ENCODE measurements at regions not wholly inside any gene's neighbourhood (a gene's known extent, or its start where the extent isn't known, plus 50 kb on each side); places are given as distances from the start of the nearest gene placed in this dataset.
A peak's percentile ranks its signal among the peaks of the same experiment; 100 is the strongest.

DNA sequence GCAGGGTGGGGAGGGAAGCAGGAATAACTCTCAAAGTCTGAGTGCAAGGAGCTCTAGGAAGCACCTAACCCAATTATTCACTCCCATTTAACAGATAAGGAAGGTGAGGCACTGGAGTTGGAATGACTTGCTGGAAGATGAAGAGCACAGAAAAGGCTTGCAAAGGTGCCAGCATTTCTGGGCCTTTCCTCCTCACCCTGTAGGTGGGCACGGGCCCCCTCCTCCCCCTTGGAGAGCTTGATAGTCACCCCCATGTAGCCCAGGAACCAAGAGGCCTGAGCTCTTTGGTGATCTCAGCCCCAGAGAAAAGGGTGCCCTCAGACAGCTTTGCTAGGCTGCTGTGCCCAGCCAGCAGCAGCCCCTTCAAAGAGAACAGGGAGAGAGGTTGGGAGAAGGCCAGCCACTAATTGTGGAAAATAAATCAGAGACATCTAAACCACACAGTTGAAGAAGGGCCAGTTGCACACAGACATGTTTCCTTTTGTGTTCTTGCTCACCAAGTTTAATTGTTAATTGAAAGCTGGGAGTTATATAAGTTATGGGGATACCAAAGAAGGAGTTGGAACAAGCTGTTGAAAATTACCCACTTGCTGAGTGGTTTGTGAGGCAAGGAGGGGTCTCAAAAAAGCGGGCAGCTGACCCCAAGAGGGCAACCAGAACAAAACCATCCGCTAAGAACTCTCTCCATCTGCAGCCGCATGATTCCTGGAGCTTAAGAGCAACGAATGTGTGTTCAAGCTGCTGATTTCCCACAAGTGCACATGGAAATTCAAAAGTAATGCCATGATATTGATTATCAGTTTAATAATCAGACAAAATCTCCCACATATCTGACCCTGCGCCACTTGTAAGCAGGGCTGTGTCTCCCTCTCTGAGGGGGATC lies 77.0 kb downstream of the MRPL14 start:
- no peak for DNase-seq (ENCODE audit: low spot score)

GRCh38 chr6:44049163-44049988 lies 77.9 kb downstream of the MRPL14 start:
- no peak for DNase-seq (ENCODE audit: low spot score)

DNA sequence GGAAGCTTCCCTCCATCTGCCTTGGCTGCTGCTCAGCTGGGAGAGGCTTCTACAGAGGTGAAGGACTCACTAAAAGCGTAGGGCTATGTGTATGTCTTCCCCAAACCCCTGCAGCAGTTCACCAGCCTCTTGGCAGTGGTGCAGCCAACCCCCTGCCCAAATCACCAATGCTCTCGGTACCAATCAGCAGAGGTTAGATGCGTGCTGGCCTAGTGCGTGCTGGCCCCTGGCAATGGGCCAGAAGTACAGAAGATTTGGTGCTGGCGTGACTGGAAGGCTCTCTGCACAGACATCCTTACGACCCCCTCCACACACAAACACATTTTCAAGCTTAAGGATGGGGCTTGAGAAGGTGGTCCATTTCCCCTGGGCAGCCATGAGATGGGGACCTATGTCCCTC lies 79.0 kb downstream of the MRPL14 start:
- DNase-seq (ENCODE audit: low spot score): no peak

DNA sequence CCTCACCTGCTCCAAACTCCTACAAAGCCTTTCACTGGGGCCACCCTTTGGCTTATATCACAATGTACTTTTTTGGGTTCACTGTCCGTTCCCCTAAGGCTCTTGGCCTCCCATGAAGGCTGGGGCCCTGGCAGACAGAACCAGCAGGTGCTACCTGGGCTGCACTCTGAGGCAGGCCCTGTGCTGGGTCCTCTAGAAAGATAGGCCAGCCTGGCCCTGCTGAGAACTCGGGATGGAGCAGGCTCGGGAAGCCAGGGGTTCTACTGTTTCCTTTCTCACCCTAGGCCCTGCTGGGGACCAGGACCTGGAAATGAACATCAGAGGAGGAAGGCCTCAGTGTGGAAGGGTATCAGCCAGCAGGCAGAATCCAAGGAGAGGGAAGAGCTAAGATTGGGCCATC lies 79.5 kb downstream of the MRPL14 start:
- DNase-seq (ENCODE audit: low spot score): no peak

DNA sequence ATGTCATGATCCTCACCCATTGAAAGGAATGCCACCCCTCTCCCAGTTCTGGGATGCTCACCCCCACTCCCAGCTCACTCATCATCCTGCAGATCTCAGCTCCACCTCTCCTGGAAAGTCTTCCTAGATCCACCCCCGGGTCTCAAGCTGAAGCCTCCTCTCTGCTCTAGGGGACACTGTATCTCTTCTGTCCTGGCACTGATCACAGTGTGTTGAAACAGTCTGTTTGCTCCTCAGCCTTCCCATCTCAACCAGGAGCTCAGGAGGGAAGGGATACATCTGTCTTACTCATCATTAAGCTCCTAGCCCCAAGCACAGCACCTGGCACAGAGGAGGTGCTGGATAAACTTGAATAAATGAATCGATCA lies 80.1 kb downstream of the MRPL14 start:
- DNase-seq (ENCODE audit: low spot score): no peak

DNA sequence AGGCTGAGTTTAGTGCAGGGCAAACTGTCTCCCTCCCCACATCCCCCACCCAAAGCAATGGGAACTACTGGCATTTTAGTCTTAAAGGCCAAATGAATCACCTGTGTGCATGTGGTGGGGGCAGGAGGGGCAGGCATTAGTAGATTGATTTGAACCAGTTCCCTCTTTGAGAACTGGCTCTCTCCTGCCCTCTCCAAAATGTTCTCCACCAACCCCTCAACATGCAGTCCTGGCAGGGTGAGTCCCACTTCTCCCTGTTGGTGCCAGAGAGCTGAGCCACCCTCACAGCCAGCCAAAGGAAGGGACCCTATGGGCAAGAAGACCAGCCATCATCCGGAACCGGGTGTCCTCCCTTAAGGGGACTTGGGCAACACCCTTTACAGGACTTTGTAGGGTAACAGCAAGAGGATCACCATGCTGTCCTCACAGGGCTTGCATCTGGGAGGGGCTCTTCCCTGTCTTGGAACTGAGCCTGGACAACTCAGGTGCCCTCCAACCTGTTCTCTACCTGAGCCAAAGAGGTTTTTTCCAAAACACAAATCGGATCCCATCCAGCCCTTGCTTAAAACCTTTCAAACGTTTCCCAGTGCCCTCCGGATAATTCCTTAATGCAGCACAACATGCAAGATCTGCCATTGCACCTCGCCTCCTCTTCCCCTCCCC lies 80.6 kb downstream of the MRPL14 start:
- DNase-seq (ENCODE audit: low spot score): no peak

DNA sequence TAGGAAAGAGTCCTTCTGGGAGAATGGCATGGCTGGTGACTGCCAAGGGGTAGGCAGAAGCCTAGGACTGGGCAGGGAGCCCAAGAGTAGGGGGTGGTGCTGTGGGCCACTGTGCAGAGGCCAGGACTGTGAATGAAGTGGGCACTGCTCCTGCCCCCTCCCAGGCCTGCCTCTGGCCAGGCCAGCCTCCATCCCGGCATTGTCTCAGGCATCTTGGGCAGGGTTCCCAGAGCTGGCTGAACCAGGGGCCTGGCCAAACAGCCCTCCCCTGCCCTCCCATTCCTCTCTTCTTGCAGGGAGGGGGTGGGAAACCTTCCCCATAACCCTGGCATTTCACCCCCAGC lies 81.6 kb downstream of the MRPL14 start:
- peak; percentile 86 for DNase-seq (ENCODE audit: low spot score)

GRCh38 chr6:44044940-44045671 lies 82.1 kb downstream of the MRPL14 start:
- DNase-seq (ENCODE audit: low spot score): no peak

GRCh38 chr6:44044154-44044539 lies 83.1 kb downstream of the MRPL14 start:
- no peak for DNase-seq (ENCODE audit: low spot score)

- no peak for DNase-seq (ENCODE audit: low spot score)
Measured at GRCh38 chr6:44043479-44044153, 83.6 kb downstream of the MRPL14 start.

DNA sequence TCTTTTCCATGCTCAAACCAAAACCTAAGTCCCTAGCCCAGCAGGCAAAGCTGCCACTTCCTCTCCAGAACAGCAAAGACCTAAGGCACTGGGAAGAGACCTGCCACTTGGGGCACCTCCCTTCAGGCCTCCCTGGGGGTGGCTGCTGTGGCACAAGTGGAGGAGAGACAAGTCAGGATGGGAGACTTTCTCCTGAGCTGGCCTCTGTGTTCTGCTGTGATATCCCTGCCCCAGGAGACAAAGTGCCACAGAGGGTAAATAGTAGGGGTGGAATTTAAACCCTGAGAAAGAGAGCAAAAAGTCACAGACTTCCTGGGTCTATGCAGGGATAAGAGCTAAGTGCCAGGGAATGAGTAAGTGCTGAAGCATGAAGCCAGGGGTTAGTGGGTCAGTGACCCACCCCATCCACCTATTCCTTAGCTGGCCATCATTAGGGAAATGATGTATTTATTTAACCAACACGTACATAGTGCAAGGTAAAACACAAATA lies 84.2 kb downstream of the MRPL14 start:
- DNase-seq (ENCODE audit: low spot score): no peak

GRCh38 chr6:44042261-44042988 lies 84.8 kb downstream of the MRPL14 start:
- no peak for DNase-seq (ENCODE audit: low spot score)

GRCh38 chr6:44041461-44042260 lies 85.6 kb downstream of the MRPL14 start:
- DNase-seq (ENCODE audit: low spot score): no peak

- DNase-seq (ENCODE audit: low spot score): no peak
Measured at GRCh38 chr6:44040786-44041185, 86.5 kb downstream of the MRPL14 start.

GRCh38 chr6:44039839-44040350 lies 87.4 kb downstream of the MRPL14 start:
- DNase-seq (ENCODE audit: low spot score): no peak

DNA sequence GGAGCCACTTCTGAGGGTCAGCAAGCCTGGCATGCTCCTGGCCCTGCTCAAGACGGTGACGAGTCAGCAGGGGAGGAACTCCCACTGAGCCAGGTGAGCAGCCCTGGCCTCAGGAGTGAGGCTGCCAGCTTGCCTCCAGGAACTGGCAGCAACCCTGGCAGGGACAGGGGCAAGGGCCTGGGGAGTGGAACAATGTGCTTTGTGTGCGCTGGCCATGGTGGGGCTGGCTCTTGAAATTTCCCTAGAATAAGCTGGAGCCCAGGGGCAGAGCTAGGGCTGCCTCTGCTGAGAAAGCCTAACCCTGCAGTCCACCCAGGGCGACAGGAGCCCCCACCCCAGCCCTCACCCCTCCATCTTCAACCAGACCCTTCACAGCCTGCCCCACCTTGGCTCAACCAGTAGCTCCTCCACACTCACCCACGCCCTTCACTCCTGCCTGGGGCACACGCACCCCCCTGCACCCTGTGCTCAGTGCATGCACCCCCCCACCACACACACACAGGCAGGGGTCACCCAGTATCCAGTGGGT lies 88.0 kb downstream of the MRPL14 start:
- no peak for DNase-seq (ENCODE audit: low spot score)

GRCh38 chr6:44038543-44039065 lies 88.6 kb downstream of the MRPL14 start:
- DNase-seq (ENCODE audit: low spot score): no peak

DNA sequence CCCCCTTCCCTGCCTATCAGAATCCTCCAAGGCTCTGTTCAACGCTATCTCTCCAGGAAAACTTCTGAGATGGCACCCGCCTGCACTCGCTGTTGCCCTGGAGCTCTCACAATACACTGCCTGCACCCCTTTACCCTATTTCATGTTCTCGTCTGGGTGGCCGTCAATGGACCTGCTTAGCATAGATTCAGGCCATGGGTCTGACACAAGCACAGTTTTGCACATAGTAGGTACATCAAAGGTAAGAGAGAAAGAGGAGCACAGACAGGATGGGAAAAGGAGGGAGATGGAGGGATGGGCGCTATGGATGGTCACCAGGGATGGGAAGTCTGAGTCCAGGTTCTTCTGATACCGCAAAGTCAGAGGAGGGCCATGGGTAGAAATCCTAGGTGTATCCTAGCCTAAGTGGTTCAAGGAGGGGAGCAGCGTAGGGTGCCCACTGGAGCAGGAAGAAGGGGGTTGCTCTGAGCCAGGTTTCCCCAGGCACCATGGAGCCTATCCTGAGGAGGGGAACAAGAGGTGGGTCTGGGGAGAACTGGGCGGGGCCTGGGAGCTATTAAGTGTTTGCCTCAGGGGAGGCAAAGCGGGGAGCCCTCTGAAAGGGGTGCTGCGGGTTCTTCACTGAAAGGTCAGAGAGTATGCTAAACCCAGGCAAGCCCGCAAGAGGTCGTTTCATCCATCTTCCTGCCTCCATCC lies 89.3 kb downstream of the MRPL14 start:
- DNase-seq (ENCODE audit: low spot score): no peak

Data from pons (tissue), 1 donor.